ELR (cell line): ENCODE measurements at regions not wholly inside any gene's neighbourhood (a gene's known extent, or its start where the extent isn't known, plus 50 kb on each side); places are given as distances from the start of the nearest gene placed in this dataset.

Experiments
- DNase-seq: peaks from one replicate; pipeline ENCODE4 v3.0.0-alpha.2; 2015; ENCODE audit warnings: low read depth

DNA sequence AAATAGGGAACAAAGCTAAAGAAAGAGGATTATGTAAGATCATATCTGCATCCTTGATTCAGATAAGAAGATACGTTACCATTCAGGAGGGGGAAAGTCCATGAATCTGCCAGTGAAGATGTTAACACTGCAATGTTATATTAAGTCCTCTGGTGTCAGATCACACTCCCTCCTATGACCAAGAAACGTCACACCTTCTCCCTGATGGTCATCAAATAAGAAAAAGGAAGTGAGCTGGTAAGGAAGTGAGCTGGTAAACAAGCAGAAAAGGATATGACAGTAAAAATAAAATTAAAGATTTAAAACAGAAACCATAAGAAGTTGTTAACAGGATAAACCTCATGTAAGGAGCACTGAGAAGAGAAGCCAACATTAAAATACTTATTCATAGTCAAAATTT lies 340.2 kb downstream of the SEC23A start:
- no peak for DNase-seq

- peak; percentile 15 for DNase-seq
These were observed 340.6 kb downstream of the SEC23A start for GRCh38 chr14:38762426-38762825.

GRCh38 chr14:38761033-38761432 lies 342.0 kb downstream of the SEC23A start:
- no peak for DNase-seq

DNA sequence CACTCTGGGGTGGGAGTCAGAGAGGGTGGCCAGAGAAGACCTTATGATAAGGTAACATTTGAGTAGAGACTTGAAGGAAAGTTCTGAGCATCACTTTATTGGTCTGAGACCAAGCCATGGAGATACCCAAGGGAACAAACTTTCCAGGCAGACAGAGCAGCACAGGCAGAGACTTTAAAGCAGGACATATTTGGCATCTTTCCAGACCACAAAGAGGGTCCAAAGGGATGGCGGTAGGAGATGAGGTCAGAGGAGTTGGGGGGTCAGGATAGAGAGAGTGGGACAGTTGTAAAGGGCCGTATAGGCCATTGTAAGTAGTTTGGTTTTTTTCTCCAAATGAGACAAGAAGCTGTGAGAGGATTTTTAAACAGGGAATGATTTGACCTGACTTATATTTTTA lies 344.4 kb downstream of the SEC23A start:
- DNase-seq = no peak

DNA sequence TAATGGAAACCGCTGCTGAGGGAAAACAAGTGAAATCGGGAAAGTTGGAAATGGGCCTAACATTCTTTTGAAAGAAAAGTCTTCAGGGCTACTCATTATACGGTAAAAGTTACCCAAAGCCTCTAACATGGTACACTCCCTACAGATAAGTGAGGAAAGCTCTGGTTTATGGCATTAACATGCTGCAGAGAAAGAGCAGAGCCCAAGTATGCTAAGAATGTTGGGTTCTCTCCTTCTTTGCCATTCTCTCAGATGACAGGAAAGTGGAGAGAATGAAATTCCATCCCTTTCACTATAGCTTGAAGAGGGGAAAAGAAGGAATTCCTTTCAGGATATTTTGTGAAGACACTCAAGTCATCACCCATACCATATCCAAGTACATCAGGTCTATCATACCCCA lies 348.0 kb downstream of the SEC23A start:
- no peak for DNase-seq

GRCh38 chr14:38752750-38753149 lies 350.3 kb downstream of the SEC23A start:
- no peak for DNase-seq

DNA sequence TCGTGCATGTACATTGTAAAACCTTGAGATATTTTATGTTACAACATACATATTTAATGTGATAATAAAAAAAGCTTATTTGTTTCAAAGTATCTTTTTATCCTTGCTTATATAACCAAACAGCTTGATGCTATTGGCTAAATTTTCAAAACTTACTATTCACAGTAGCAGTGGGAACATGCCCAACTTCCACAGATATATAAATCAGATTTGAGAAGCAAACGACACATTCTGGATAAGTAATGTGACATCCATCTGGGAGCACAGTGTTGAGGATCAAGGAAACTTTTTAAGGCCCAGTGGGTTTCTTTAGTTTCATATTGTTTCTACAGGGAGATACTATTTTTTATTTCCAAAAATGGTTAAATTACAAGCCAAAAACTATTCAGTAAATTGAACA lies 350.7 kb downstream of the SEC23A start:
- no peak for DNase-seq

DNA sequence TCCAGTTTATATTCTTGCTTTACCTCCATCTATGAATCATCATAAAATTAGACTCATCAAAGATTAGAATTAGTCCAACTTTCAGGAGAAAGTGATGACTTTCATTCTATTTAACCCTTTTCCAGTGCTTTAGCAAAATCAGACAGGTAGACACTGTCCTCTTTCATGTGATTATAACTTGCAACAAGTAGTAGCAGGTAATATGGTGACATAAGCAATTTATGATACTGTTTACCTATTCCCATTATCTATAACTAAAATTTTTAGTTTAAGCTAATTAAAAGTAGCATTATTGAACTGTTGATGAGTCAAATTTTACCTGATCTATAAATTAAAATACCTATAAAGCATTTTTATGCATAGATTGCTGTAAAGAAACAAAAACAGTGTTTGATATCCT lies 351.6 kb downstream of the SEC23A start:
- no peak for DNase-seq

GRCh38 chr14:38749936-38750335 lies 353.1 kb downstream of the SEC23A start:
- DNase-seq = no peak

DNA sequence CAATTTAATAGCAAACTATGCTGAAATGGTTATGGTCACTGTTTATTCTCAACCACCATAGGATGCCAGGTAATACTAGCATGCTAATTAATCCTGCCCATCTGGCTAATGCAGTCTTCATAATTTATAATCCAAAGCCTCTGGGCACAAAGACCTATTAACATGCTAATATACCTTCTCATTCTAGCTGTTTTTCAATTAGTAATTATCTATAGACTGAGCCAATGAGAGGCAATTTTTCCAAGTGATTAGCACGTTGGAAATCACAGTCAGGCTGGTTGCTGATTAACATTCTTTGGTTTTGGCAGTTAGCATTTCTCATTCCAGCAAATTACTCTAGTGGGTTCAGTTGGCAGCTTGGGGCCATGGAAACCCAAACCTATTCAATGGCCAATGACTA lies 357.2 kb downstream of the SEC23A start:
- DNase-seq = no peak

- no peak for DNase-seq
These were observed 359.0 kb downstream of the SEC23A start for GRCh38 chr14:38743966-38744584.

DNA sequence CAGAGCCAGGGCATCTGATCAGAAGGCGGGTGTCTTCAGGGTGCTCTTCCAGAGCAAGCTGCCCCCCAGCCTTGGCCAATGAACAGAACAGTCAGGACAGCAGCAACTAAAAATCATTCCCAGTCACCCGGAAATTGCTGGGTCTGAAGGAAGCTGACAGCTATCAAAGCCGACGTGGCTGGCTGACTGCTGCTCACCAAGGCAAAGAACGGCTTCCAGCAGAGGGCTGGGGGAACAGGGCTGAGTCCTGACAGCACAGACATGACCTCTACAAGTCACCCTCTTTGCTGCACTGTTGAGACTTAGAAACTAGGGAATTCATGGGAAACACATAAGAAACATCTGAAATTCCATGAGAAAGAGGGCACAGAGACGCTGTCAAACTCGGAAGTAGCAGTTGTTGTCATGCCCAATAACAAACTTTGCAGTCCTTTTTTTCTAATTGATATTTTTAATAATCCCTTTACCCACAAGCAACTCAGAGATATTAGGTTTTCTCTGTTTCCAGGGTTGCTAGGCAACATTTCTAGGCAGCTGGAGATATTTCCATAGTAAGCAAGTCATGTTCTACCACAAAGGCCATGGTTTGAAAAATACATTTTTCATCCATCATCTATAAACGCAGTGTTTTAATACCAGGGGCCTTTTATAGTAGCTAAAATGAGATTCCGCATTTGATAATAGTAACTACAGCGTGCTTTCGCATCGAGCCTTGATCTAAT lies 365.2 kb downstream of the SEC23A start:
- DNase-seq = no peak

DNA sequence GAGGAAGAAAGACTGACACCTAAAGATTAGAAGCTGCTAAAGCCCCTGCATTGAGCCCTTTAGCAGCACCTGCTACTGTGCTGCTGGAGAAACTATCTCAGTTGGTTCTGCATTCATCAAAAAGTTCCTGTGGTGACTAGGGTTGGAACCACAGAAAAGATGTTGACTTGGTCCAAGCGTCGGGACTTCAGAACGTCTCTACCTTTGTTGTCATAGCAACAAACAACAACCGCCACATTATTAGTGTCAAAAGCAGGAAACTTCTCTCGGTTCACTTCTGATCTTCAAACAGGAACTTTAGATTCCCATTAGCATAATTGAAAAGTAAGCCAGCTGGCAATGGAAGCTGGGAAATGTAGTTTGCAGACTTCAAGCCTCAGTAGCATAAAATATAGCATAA lies 368.0 kb downstream of the SEC23A start:
- no peak for DNase-seq

DNA sequence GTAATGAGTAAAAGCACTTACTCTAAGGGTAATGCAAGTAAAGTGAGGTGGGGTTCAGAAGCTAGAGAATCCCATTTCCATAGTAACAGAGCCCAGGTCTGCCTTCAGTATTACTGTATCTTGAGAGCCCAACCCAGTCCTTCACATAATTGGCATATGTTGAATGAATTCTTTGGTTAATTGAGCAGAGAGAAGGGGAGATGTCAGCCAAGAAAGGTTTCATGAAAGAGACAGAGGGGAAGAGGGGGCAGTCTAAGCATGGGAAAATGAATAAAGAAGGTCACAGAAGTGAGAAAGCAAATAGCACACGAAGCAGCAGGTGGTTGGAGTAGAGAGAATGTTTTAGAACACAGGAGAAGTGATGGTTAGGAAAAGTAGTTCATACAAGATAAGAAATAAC lies 371.1 kb downstream of the SEC23A start:
- DNase-seq = no peak

GRCh38 chr14:38730420-38730819 lies 372.6 kb downstream of the SEC23A start:
- no peak for DNase-seq

DNA sequence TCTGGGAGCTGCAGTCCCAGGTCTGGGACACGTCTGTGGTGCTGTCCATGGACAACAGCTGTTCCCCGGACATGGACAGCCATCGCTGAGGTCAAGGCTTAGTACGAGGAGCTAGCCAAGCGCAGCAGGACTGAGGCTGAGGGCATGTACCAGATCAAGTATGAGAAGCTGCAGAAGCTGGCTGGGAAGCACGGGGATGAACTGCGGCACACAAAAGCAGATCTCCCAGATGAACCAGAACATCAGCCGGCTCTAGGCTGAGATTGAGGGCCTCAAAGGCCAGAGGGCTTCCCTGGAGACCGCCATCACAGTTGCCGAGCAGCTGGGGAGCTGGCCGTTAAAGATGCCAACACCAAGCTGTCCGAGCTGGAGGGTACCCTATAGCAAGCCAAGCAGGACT lies 375.3 kb downstream of the SEC23A start:
- DNase-seq = no peak

DNA sequence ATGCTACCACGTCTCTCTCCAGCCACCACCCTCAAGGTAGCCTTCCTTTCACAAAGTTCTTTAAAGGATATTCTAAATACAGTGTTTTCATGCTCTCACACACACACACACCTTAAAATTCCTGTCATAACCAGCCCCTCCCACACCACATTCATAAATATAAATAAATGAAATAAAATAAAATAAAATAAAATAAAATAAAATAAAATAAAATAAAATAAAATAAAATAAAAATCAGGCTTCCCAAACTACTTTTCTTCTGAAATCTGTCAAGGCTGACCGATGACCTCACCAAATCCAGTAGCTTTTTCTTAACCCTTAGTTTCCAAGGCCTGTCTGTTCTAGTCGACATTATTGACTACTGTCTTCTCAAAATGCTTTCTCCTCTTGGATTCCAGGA lies 378.4 kb downstream of the SEC23A start:
- no peak for DNase-seq

- DNase-seq = no peak
These were observed 379.1 kb downstream of the SEC23A start for GRCh38 chr14:38723959-38724358.

DNA sequence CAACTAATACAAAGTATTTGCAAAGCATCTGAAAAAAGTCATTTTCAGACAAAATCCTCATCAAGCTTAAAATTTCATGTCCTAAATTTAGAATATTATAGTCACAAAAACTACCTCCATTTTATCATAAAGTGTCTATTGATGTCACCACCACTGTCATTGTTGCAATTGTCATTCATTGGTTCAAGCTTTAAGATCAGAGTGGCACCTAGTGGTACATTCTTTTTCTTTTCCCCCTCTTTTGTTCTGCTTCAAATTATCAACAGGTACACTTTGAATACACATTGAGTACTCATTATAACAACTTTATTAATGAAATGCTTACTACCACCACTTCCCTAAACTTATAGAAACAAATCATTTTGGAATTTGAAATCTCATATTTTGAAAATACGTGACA lies 379.8 kb downstream of the SEC23A start:
- DNase-seq = no peak

GRCh38 chr14:38721822-38722431 lies 381.1 kb downstream of the SEC23A start:
- DNase-seq = peak; percentile 58

GRCh38 chr14:38718519-38718918 lies 384.5 kb downstream of the SEC23A start:
- no peak for DNase-seq

GRCh38 chr14:38716926-38717325 lies 386.1 kb downstream of the SEC23A start:
- DNase-seq = no peak

GRCh38 chr14:38710881-38711280 lies 392.2 kb downstream of the SEC23A start:
- DNase-seq = no peak

GRCh38 chr14:38710196-38710595 lies 392.8 kb downstream of the SEC23A start:
- no peak for DNase-seq
